ENCODE measurements at regions not wholly inside any gene's neighbourhood (a gene's known extent, or its start where the extent isn't known, plus 50 kb on each side); places are given as distances from the start of the nearest gene placed in this dataset.

GRCh38 chr2:14951569-14952285 is 319.2 kb downstream of the LRATD1 start:
- no peaks in the 10 kb centered on the region for H3K4me1 ChIP-seq (ENCODE audit: insufficient read depth, low read length, severe bottlenecking)
- no peaks in the 10 kb centered on the region for H4K20me1 ChIP-seq (ENCODE audit: insufficient read depth, low read length)
- no peak for TF ChIP-seq CTCF (IDR thresholded peaks at IDR 0.05; ENCODE audit: low read length)
- no peak for TF ChIP-seq EZH2 (IDR thresholded peaks at IDR 0.05; ENCODE audit: borderline replicate concordance, low read length)
- H3F3A ChIP-seq (ENCODE audit: insufficient read depth, low read length), result no peaks in the 10 kb centered on the region
- no peaks in the 10 kb centered on the region for H3K9me3 ChIP-seq (ENCODE audit: low read length)
- no peak overlapping the region for H3K9ac ChIP-seq (ENCODE audit: low read length)
- H3K4me3 ChIP-seq (ENCODE audit: low read depth, low read length, poor library complexity, severe bottlenecking), result no peak overlapping the region
- no peaks in the 10 kb centered on the region for H3K27me3 ChIP-seq (ENCODE audit: insufficient read depth, low read length)
- no peaks in the 10 kb centered on the region for H3K36me3 ChIP-seq (ENCODE audit: insufficient read depth, low read length)
- H2AFZ ChIP-seq (ENCODE audit: low read length), result no peak overlapping the region
- no peak overlapping the region for H3K4me2 ChIP-seq (ENCODE audit: low read length)
- H3K27ac ChIP-seq (ENCODE audit: low read depth, low read length, poor library complexity, severe bottlenecking), result no peak overlapping the region
- H3K79me2 ChIP-seq (ENCODE audit: insufficient read depth, low read length), result no peaks in the 10 kb centered on the region
- H3K9me2 ChIP-seq (ENCODE audit: low read depth, low read length), result no peaks in the 10 kb centered on the region

GRCh38 chr2:14952400-14952963 is 320.0 kb downstream of the LRATD1 start:
- Histone ChIP-seq H3K27ac (ENCODE audit: low read depth, low read length, poor library complexity, severe bottlenecking) (no peak overlapping the region), H3K9me2 (ENCODE audit: low read depth, low read length) (no peaks in the 10 kb centered on the region), H3K4me1 (ENCODE audit: insufficient read depth, low read length, severe bottlenecking) (no peaks in the 10 kb centered on the region), H3K36me3 (ENCODE audit: insufficient read depth, low read length) (no peaks in the 10 kb centered on the region), H3K9me3 (ENCODE audit: low read length) (no peaks in the 10 kb centered on the region), H3F3A (ENCODE audit: insufficient read depth, low read length) (no peaks in the 10 kb centered on the region), H2AFZ (ENCODE audit: low read length) (no peak overlapping the region), H3K4me2 (ENCODE audit: low read length) (no peak overlapping the region), H3K79me2 (ENCODE audit: insufficient read depth, low read length) (no peaks in the 10 kb centered on the region), H3K9ac (ENCODE audit: low read length) (no peak overlapping the region), H3K4me3 (ENCODE audit: low read depth, low read length, poor library complexity, severe bottlenecking) (no peak overlapping the region), H4K20me1 (ENCODE audit: insufficient read depth, low read length) (no peaks in the 10 kb centered on the region), H3K27me3 (ENCODE audit: insufficient read depth, low read length) (no peaks in the 10 kb centered on the region)
- TF ChIP-seq CTCF (IDR thresholded peaks at IDR 0.05; ENCODE audit: low read length) (no peak), EZH2 (IDR thresholded peaks at IDR 0.05; ENCODE audit: borderline replicate concordance, low read length) (no peak)

- H3K27me3 ChIP-seq (ENCODE audit: insufficient read depth, low read length), result no peaks in the 10 kb centered on the region
- TF ChIP-seq EZH2 (IDR thresholded peaks at IDR 0.05; ENCODE audit: borderline replicate concordance, low read length) (no peak), CTCF (IDR thresholded peaks at IDR 0.05; ENCODE audit: low read length) (no peak)
- no peaks in the 10 kb centered on the region for H4K20me1 ChIP-seq (ENCODE audit: insufficient read depth, low read length)
- H3F3A ChIP-seq (ENCODE audit: insufficient read depth, low read length), result no peaks in the 10 kb centered on the region
- no peak overlapping the region for H2AFZ ChIP-seq (ENCODE audit: low read length)
- H3K9ac ChIP-seq (ENCODE audit: low read length), result no peak overlapping the region
- H3K79me2 ChIP-seq (ENCODE audit: insufficient read depth, low read length), result no peaks in the 10 kb centered on the region
- H3K36me3 ChIP-seq (ENCODE audit: insufficient read depth, low read length), result no peaks in the 10 kb centered on the region
- no peak overlapping the region for H3K27ac ChIP-seq (ENCODE audit: low read depth, low read length, poor library complexity, severe bottlenecking)
- no peaks in the 10 kb centered on the region for H3K9me3 ChIP-seq (ENCODE audit: low read length)
- no peaks in the 10 kb centered on the region for H3K4me1 ChIP-seq (ENCODE audit: insufficient read depth, low read length, severe bottlenecking)
- no peak overlapping the region for H3K4me2 ChIP-seq (ENCODE audit: low read length)
- no peaks in the 10 kb centered on the region for H3K9me2 ChIP-seq (ENCODE audit: low read depth, low read length)
- no peak overlapping the region for H3K4me3 ChIP-seq (ENCODE audit: low read depth, low read length, poor library complexity, severe bottlenecking)
Measured at GRCh38 chr2:14960686-14961324, 328.3 kb downstream of the LRATD1 start.

Measured in OCI-LY1 (cell line).